CD4-positive, CD25-positive, alpha-beta regulatory T cell (primary cell): ENCODE measurements at regions not wholly inside any gene's neighbourhood (a gene's known extent, or its start where the extent isn't known, plus 50 kb on each side); places are given as distances from the start of the nearest gene placed in this dataset.

Experiments used
- ATAC-seq, 2 donors: fragments of 150-1000 bp; cut with Tn5 transposase; one replicate each; pipeline ENCODE4 v1.10.0; 2021; ENCODE audit warnings: low read depth in 2 of 2, moderate number of reproducible peaks in 2 of 2, moderate library complexity in 1 of 2
- DNase-seq, 3 donors: peaks; one replicate each; pipeline versions ENCODE4 v3.0.0 to v3.0.0-alpha.2; 2012 to 2022; ENCODE audit warnings: mixed read lengths in 1 of 3
- H3K27ac ChIP-seq: one replicate; pipeline ENCODE4 v1.7.0; 2013; ENCODE audit warnings: mild to moderate bottlenecking, low read length; ENCODE audit not compliant: insufficient read depth, poor library complexity, severe bottlenecking
- H3K27me3 ChIP-seq: one replicate; pipeline ENCODE4 v1.7.0; 2013; ENCODE audit warnings: low read length; ENCODE audit not compliant: control insufficient read depth, insufficient read depth
- H3K36me3 ChIP-seq: one replicate; pipeline ENCODE4 v1.7.0; 2013; ENCODE audit warnings: mild to moderate bottlenecking, low read length, moderate library complexity; ENCODE audit not compliant: control insufficient read depth, insufficient read depth
- H3K4me1 ChIP-seq: 2 replicates; pipeline ENCODE4 v1.7.0; 2013; ENCODE audit warnings: mild to moderate bottlenecking, low read length; ENCODE audit not compliant: insufficient read depth, control insufficient read depth, poor library complexity, severe bottlenecking
- H3K4me3 ChIP-seq: one replicate; pipeline ENCODE4 v1.7.0; 2013; ENCODE audit warnings: low read depth, mild to moderate bottlenecking, low read length, moderate library complexity
- H3K9me3 ChIP-seq, 2 experiments: 1 replicate in 1 of 2; 2 replicates in 1 of 2; pipeline ENCODE4 v1.7.0; 2013; ENCODE audit warnings: low read length in 2 of 2, mild to moderate bottlenecking in 1 of 2, moderate library complexity in 1 of 2; ENCODE audit not compliant: control insufficient read depth in 2 of 2
- H3K27ac Mint-ChIP-seq, 3 donors: one replicate each; pipeline ENCODE4 v1.8.0; 2020 to 2022; ENCODE audit warnings: mild to moderate bottlenecking in 3 of 3, mixed read lengths in 3 of 3, moderate library complexity in 2 of 3
- H3K27me3 Mint-ChIP-seq: one replicate; pipeline ENCODE4 v1.8.0; 2022; ENCODE audit warnings: mild to moderate bottlenecking, mixed read lengths
- H3K36me3 Mint-ChIP-seq: one replicate; pipeline ENCODE4 v1.8.0; 2020; ENCODE audit warnings: mixed read lengths
- H3K4me1 Mint-ChIP-seq, 4 donors: one replicate each; pipeline ENCODE4 v1.8.0; 2020 to 2022; ENCODE audit warnings: mixed read lengths in 4 of 4, mild to moderate bottlenecking in 1 of 4
- H3K4me3 Mint-ChIP-seq, 4 donors: one replicate each; pipeline ENCODE4 v1.8.0; 2020 to 2022; ENCODE audit warnings: mild to moderate bottlenecking in 4 of 4, mixed read lengths in 4 of 4, moderate library complexity in 3 of 4
- H3K9me3 Mint-ChIP-seq, 7 donors: one replicate each; pipeline ENCODE4 v1.8.0; 2020 to 2022; ENCODE audit warnings: mixed read lengths in 7 of 7, mild to moderate bottlenecking in 3 of 7, moderate library complexity in 2 of 7

- H3K27me3 Mint-ChIP-seq: no peaks in the 10 kb centered on the region
- H3K9me3 Mint-ChIP-seq: peaks cover 0 to 12% (median 6%) of the 10 kb centered on the region in 7 donors
- no peaks in the 10 kb centered on the region for H3K36me3 ChIP-seq
- H3K4me3 Mint-ChIP-seq: no peak overlapping the region
- no peak overlapping the region for H3K27ac Mint-ChIP-seq
- no peak overlapping the region for H3K27ac ChIP-seq
- H3K9me3 ChIP-seq: no peaks in the 10 kb centered on the region
- ATAC-seq (no peak), DNase-seq (no peak)
- no peak overlapping the region for H3K4me3 ChIP-seq
- H3K4me1 ChIP-seq: no peaks in the 10 kb centered on the region
- no peaks in the 10 kb centered on the region for H3K4me1 Mint-ChIP-seq
- no peaks in the 10 kb centered on the region for H3K36me3 Mint-ChIP-seq
- H3K27me3 ChIP-seq: no peaks in the 10 kb centered on the region
These were observed 1069.9 kb downstream of the EFNA5 start for GRCh38 chr5:106600803-106601202.

- H3K4me1 ChIP-seq: no peaks in the 10 kb centered on the region
- H3K36me3 Mint-ChIP-seq: no peaks in the 10 kb centered on the region
- H3K4me3 Mint-ChIP-seq: no peak overlapping the region
- H3K27ac ChIP-seq: no peak overlapping the region
- no peaks in the 10 kb centered on the region for H3K4me1 Mint-ChIP-seq
- ATAC-seq: no peak
- H3K27me3 Mint-ChIP-seq: no peaks in the 10 kb centered on the region
- H3K36me3 ChIP-seq: no peaks in the 10 kb centered on the region
- peaks cover 2 to 19% (median 5%) of the 10 kb centered on the region in 7 donors for H3K9me3 Mint-ChIP-seq
- H3K4me3 ChIP-seq: no peak overlapping the region
- no peak overlapping the region for H3K27ac Mint-ChIP-seq
- H3K9me3 ChIP-seq: no peaks in the 10 kb centered on the region
- no peak for DNase-seq
- H3K27me3 ChIP-seq: no peaks in the 10 kb centered on the region
These were observed 1074.9 kb downstream of the EFNA5 start for GRCh38 chr5:106595864-106596263.

- peaks cover 0 to 7% (median 4%) of the 10 kb centered on the region in 7 donors for H3K9me3 Mint-ChIP-seq
- no peaks in the 10 kb centered on the region for H3K27me3 Mint-ChIP-seq
- no peak overlapping the region for H3K4me3 ChIP-seq
- no peaks in the 10 kb centered on the region for H3K36me3 Mint-ChIP-seq
- no peaks in the 10 kb centered on the region for H3K27me3 ChIP-seq
- no peak for DNase-seq
- H3K27ac ChIP-seq: no peak overlapping the region
- H3K36me3 ChIP-seq: no peaks in the 10 kb centered on the region
- H3K4me1 ChIP-seq: no peaks in the 10 kb centered on the region
- no peak overlapping the region for H3K4me3 Mint-ChIP-seq
- H3K4me1 Mint-ChIP-seq: no peaks in the 10 kb centered on the region
- no peaks in the 10 kb centered on the region for H3K9me3 ChIP-seq
- ATAC-seq: no peak
- H3K27ac Mint-ChIP-seq: no peak overlapping the region
These were observed 1086.5 kb downstream of the EFNA5 start for GRCh38 chr5:106584268-106584667.

- no peaks in the 10 kb centered on the region for H3K36me3 ChIP-seq
- no peaks in the 10 kb centered on the region for H3K36me3 Mint-ChIP-seq
- no peak for DNase-seq
- H3K27me3 ChIP-seq: no peaks in the 10 kb centered on the region
- no peaks in the 10 kb centered on the region for H3K27me3 Mint-ChIP-seq
- peaks cover 0 to 3% (median 0%) of the 10 kb centered on the region in 7 donors for H3K9me3 Mint-ChIP-seq
- no peaks in the 10 kb centered on the region for H3K9me3 ChIP-seq
- ATAC-seq: no peak
- H3K27ac Mint-ChIP-seq: no peak overlapping the region
- H3K27ac ChIP-seq: no peak overlapping the region
- H3K4me3 ChIP-seq: no peak overlapping the region
- H3K4me1 Mint-ChIP-seq: no peaks in the 10 kb centered on the region
- H3K4me1 ChIP-seq: no peaks in the 10 kb centered on the region
- H3K4me3 Mint-ChIP-seq: no peak overlapping the region
These were observed 1092.0 kb downstream of the EFNA5 start for GRCh38 chr5:106578736-106579135.

- Histone ChIP-seq H3K9me3 (no peaks in the 10 kb centered on the region), H3K4me3 (no peak overlapping the region), H3K27me3 (no peaks in the 10 kb centered on the region), H3K27ac (no peak overlapping the region), H3K4me1 (no peaks in the 10 kb centered on the region), H3K36me3 (no peaks in the 10 kb centered on the region)
- H3K9me3 Mint-ChIP-seq: peaks cover 0 to 4% (median 1%) of the 10 kb centered on the region in 7 donors
- H3K27ac Mint-ChIP-seq: no peak overlapping the region
- no peaks in the 10 kb centered on the region for H3K27me3 Mint-ChIP-seq
- H3K4me1 Mint-ChIP-seq: no peaks in the 10 kb centered on the region
- no peak overlapping the region for H3K4me3 Mint-ChIP-seq
- DNase-seq (no peak), ATAC-seq (no peak)
- no peaks in the 10 kb centered on the region for H3K36me3 Mint-ChIP-seq
These were observed 1095.9 kb downstream of the EFNA5 start for GRCh38 chr5:106574820-106575219.

- H3K27ac ChIP-seq: no peak overlapping the region
- no peak overlapping the region for H3K4me3 ChIP-seq
- ATAC-seq (no peak), DNase-seq (no peak)
- H3K4me1 ChIP-seq: no peaks in the 10 kb centered on the region
- H3K27me3 Mint-ChIP-seq: no peaks in the 10 kb centered on the region
- H3K36me3 Mint-ChIP-seq: no peaks in the 10 kb centered on the region
- H3K4me1 Mint-ChIP-seq: no peaks in the 10 kb centered on the region
- peaks cover 3 to 5% of the 10 kb centered on the region in 2 experiments for H3K9me3 ChIP-seq
- H3K9me3 Mint-ChIP-seq: peaks cover 0 to 18% (median 0%) of the 10 kb centered on the region in 7 donors
- H3K27me3 ChIP-seq: no peaks in the 10 kb centered on the region
- H3K4me3 Mint-ChIP-seq: no peak overlapping the region
- no peaks in the 10 kb centered on the region for H3K36me3 ChIP-seq
- H3K27ac Mint-ChIP-seq: no peak overlapping the region
These were observed 1104.7 kb downstream of the EFNA5 start for GRCh38 chr5:106566031-106566430.

- Histone ChIP-seq H3K9me3 (peaks cover 5 to 51% of the 10 kb centered on the region in 2 experiments), H3K4me1 (no peaks in the 10 kb centered on the region), H3K36me3 (no peaks in the 10 kb centered on the region), H3K4me3 (no peak overlapping the region), H3K27ac (no peak overlapping the region), H3K27me3 (no peaks in the 10 kb centered on the region)
- no peak overlapping the region for H3K27ac Mint-ChIP-seq
- no peaks in the 10 kb centered on the region for H3K4me1 Mint-ChIP-seq
- ATAC-seq (no peak), DNase-seq (no peak)
- peaks cover 4% of the 10 kb centered on the region for H3K36me3 Mint-ChIP-seq
- no peak overlapping the region for H3K4me3 Mint-ChIP-seq
- H3K27me3 Mint-ChIP-seq: no peaks in the 10 kb centered on the region
- H3K9me3 Mint-ChIP-seq: peaks cover 7 to 35% (median 13%) of the 10 kb centered on the region in 7 donors
These were observed 1125.4 kb downstream of the EFNA5 start for GRCh38 chr5:106545325-106545724.

GRCh38 chr5:106543330-106543729 is 1127.4 kb downstream of the EFNA5 start:
- peaks cover 4% of the 10 kb centered on the region for H3K36me3 Mint-ChIP-seq
- DNase-seq (no peak), ATAC-seq (no peak)
- no peaks in the 10 kb centered on the region for H3K4me1 ChIP-seq
- no peak overlapping the region for H3K4me3 ChIP-seq
- no peaks in the 10 kb centered on the region for H3K27me3 Mint-ChIP-seq
- H3K27ac ChIP-seq: no peak overlapping the region
- H3K36me3 ChIP-seq: no peaks in the 10 kb centered on the region
- H3K27ac Mint-ChIP-seq: no peak overlapping the region
- no peak overlapping the region for H3K4me3 Mint-ChIP-seq
- H3K9me3 Mint-ChIP-seq: peaks cover 4 to 38% (median 13%) of the 10 kb centered on the region in 7 donors
- H3K27me3 ChIP-seq: no peaks in the 10 kb centered on the region
- peaks cover 5 to 46% of the 10 kb centered on the region in 2 experiments for H3K9me3 ChIP-seq
- no peaks in the 10 kb centered on the region for H3K4me1 Mint-ChIP-seq
